HG03064 (cell line): ENCODE measurements at regions not wholly inside any gene's neighbourhood (a gene's known extent, or its start where the extent isn't known, plus 50 kb on each side); places are given as distances from the start of the nearest gene placed in this dataset.
"Not testable (repeated sequence)": the region's sequence is repeated elsewhere in the genome, so short reads cannot be mapped to it uniquely, and the experiment has no call there.

Experiments
- ATAC-seq: cut with Tn5 transposase; IDR thresholded peaks from one replicate; pipeline ENCODE4 v1.9.1; 2021; ENCODE audit warnings: low read depth; ENCODE audit not compliant: unreplicated experiment

DNA sequence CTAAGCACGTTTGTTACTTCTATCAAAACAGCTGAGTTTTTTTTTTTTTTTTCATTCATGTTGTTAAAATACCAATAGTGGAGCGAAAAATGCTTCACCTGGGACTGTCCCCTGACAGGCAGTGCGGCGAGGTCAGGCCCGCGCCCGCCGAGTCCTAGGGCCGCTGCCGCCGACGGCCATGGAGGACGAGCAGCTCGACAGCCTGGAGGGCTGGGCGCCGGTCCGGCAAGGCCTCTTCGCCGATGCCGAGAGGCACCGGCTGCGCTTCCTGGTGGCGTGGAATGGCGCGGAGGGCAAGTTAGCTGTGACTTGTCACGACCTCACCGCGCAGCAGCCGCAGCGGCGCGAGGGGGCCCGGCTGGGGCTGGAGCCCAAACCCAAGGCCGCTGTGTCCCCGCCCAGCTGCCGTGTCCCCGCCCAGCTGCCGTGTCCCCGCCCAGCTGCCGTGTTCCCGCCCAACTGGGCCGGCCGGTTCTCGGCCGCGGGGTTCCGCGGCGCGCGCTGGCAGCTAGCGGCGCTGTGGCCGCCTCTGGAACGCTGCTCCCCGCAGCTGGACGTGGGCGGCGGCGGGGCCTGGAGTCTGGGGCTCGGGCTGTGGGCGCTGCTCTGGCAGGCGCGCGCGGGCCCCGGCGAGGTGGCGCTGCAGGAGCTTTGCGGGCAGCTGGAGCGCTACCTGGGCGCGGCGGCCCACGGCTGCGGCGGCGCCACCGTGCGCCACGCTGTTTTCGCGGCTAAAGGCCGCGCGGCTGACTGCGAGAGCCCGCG, 56.7 kb upstream of the GOLGA8R start:
- ATAC-seq, result peak; percentile 90

DNA sequence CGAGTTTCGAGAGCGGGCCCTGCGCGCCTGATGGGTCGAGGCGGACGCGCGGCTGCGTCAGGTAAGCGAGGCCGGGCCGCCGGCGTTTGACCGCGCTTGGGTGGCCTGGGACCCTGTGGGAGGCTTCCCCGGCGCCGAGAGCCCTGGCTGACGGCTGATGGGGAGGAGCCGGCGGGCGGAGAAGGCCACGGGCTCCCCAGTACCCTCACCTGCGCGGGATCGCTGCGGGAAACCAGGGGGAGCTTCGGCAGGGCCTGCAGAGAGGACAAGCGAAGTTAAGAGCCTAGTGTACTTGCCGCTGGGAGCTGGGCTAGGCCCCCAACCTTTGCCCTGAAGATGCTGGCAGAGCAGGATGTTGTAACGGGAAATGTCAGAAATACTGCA, 57.3 kb upstream of the GOLGA8R start:
- ATAC-seq, result not testable (repeated sequence)

DNA sequence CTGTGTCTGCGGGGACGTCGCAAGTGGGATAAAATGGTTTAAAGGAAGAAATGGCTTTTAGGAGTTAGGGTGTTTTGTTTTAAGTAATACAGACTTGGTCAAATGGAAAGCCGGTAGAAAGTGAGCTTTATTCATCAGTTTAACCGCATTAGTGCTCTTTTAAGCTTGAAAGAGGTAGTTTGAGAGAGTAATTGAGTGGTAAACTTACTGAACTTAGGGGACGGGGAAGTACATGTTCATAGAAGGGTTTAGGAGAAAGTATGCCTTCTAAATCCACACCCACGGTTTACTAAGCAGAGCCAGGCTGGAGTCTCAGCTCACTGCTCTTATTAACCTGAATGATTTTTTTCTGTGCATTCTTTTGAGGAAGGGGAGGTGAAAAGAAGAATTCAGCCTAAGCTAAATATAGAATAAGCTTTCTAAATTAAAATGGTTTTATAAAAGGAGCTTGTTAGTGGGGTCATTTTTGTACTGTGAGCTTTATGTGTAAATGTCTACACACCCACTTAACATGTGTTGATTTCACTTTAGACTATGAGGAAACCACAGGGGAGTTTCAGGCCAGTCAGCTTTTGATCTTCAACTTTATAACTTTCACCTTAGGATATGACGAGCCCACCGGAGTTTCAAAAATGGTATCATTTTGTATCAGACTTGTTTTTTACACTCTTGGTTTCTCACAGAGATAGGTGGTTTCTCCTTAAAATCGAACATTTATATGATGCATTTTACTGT, 57.9 kb upstream of the GOLGA8R start:
- not testable (repeated sequence) for ATAC-seq

DNA sequence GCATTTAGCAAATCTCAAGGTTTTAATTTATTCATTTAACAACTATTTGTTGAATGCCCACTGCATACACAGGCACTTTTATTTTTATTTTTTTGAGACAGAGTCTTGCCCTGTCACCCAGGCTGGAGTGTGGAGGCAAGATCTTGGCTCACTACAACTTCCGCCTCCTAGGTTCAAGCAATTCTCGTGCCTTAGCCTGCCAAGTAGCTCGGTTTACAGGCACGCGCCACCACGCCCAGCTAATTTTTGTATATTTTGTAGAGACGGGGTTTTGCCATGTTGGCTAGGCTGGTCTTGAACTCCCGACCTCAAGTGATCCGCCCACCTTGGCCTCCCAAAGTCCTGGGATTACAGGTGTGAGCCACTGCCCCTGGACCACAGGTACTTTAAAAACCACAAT, 67.0 kb upstream of the GOLGA8Q start:
- ATAC-seq, result not testable (repeated sequence)

DNA sequence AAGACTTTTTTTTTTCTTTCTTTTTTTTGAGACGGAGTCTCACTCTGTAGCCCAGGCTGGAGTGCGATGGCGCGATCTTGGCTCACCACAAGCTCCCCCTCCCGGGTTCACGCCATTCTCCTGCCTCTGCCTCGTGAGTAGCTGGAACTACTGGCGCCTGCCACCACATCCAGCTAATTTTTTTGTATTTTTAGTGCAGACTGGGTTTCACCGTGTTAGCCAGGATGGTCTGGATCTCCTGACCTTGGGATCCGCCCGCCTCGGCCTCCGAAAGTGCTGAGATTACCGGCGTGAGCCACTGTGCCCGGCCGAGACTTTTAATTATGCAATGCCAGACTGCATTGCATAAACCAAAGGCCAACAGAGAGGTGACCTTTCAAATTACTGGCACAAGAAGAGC, 62.6 kb upstream of the GOLGA8Q start:
- ATAC-seq, result not testable (repeated sequence)

DNA sequence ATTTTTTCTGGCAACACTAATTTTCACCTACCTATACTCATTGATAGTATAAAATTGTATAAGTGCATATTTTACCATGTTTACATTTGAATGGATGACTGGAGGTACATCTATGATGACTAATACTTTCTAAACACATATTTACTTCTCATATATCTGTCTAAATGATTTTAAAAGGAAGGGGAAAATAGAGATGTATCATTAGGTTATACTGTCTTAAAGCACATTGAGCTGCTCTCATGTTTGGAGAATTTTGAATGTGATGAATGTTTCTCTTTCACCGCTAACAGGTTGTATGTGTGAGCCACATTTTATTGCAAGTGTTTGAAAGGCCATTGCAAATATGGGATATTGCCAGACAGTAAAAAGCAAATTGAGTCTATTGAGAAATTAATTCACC, 61.5 kb upstream of the GOLGA8Q start:
- ATAC-seq, result not testable (repeated sequence)

DNA sequence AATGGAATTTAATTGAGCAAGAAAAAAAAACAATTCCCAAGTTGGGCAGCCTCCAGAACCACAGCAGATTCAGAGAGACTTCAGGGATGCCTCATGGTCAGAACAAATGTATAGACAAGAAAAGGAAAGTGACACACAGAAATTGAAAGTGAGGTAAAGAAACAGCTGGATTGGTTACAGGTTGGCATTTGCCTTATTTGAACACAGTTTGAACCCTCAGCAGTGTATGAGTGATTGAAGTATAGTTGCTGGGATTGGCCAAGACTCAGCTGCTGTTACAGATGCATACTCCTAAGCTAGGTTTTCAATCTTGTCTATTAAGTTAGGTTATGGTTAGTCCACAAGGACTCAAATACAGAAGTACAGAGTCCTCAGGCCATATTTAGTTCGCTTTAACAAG, 57.9 kb upstream of the GOLGA8Q start:
- not testable (repeated sequence) for ATAC-seq

DNA sequence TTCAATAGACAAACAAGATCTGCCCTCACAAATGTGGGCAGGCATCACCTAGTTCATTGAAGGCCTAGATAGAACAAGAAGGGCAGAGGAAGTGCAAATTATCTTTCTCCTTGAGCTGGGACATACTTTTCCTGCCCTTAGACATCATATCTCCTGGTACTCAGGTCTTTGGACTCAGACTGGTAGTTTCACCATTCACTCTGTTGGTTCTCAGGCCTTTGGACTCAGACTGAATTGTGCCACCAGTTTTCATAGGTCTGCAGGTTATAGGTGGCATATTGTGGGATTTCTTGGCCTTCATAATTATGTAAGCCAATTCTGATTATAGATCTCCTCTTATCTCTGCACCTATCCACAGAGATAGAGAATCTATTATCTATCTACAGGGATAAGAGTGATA, 54.6 kb upstream of the GOLGA8Q start:
- not testable (repeated sequence) for ATAC-seq

DNA sequence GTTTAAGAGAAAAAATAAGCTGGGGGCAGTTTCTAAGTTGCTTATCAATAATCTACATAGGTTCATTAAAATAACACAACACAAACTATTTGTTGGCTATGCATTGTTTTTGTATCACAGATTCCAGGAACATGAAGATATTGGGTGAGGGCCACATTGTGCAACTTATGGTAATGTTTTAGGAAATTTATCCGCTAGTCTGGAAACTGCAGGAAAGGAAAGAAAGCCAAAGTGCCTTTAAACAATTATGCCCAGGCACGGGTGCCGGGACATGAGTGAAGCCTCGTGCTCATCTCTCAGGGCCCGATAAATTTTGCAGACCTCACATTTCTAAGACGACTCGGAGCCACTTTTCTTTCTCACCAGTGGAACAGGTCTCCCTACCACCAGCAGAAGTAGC, 52.6 kb upstream of the GOLGA8Q start:
- ATAC-seq, result not testable (repeated sequence)

DNA sequence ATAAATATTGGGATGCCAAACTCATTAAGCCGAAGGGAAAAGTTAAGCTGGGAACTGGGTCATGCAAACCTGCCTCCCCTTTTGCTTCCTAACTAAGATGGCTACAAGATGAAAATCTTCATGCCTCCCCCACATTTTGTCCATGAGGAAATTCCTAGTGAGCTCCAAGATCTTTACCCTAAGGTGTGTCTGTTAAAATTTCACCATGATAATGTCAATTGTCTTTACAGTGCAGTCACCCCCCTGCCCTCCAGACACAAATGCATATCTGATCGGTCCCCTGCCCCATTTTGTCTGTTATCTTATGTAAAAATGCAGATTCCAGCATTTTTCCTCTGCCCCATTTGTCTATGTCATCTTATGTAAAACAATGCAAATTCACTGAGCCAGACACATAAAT, 51.3 kb upstream of the GOLGA8Q start:
- not testable (repeated sequence) for ATAC-seq
